ENCODE measurements at regions not wholly inside any gene's neighbourhood (a gene's known extent, or its start where the extent isn't known, plus 50 kb on each side); places are given as distances from the start of the nearest gene placed in this dataset.

- H3K9me3 ChIP-seq (ENCODE audit: control insufficient read depth in 1 of 2, insufficient read depth in 1 of 2, low read depth in 1 of 2, low read length in 2 of 2) = no peaks in the 10 kb centered on the region
- no peaks in the 10 kb centered on the region for H4K20me1 ChIP-seq (ENCODE audit: insufficient read depth)
- H2AFZ ChIP-seq (ENCODE audit: low read depth, low read length, poor library complexity, severe bottlenecking) = no peak overlapping the region
- DNase-seq (ENCODE audit: low read depth, low spot score) (no peak), ATAC-seq (no peak)
- RAD21 ChIA-PET (ENCODE audit: low non-redundant PET in 1 of 2, low total read pairs in 2 of 2, uncharacterized antibody in 2 of 2, unreplicated experiment in 2 of 2) = no interaction called here
- H3K27ac ChIP-seq (ENCODE audit: low read depth, low read length) = no peak overlapping the region
- CTCF ChIA-PET = no interaction called here
- no peaks in the 10 kb centered on the region for H3K79me2 ChIP-seq (ENCODE audit: insufficient read depth, low read length)
- no peak for TF ChIP-seq EZH2 (IDR thresholded peaks at IDR 0.05)
- no TSS peak for BruUV-seq (replicated peaks)
- H3K36me3 ChIP-seq (ENCODE audit: control insufficient read depth in 1 of 2, insufficient read depth in 2 of 2, low read length in 2 of 2) = no peaks in the 10 kb centered on the region
- no peaks in the 10 kb centered on the region for H3K9me2 ChIP-seq (ENCODE audit: insufficient read depth)
- H3K9ac ChIP-seq (ENCODE audit: low read length) = no peak overlapping the region
- H3K4me2 ChIP-seq (ENCODE audit: low read length) = no peak overlapping the region
- H3K4me1 ChIP-seq (ENCODE audit: control insufficient read depth in 1 of 2, insufficient read depth in 2 of 2, low read length in 2 of 2) = no peaks in the 10 kb centered on the region
- intact Hi-C loops (cut with micrococcal nuclease) = no loop called here
- no peaks in the 10 kb centered on the region for H3K27me3 ChIP-seq (ENCODE audit: insufficient read depth, low read length)
- H3K4me3 ChIP-seq (replicated peaks in 1 of 2; ENCODE audit: low read depth in 1 of 2, low read length in 2 of 2) = no peak overlapping the region
- POLR2A ChIA-PET = no interaction called here
These were observed 64.0 kb upstream of the KCNK1 start for GRCh38 chr1:233549917-233550316.

- Histone ChIP-seq H3K79me2 (ENCODE audit: insufficient read depth, low read length) (no peaks in the 10 kb centered on the region), H4K20me1 (ENCODE audit: insufficient read depth) (no peaks in the 10 kb centered on the region), H3K4me3 (replicated peaks in 1 of 2; ENCODE audit: low read depth in 1 of 2, low read length in 2 of 2) (no peak overlapping the region), H3K27ac (ENCODE audit: low read depth, low read length) (no peak overlapping the region), H3K4me1 (ENCODE audit: control insufficient read depth in 1 of 2, insufficient read depth in 2 of 2, low read length in 2 of 2) (no peaks in the 10 kb centered on the region), H3K9ac (ENCODE audit: low read length) (no peak overlapping the region), H3K27me3 (ENCODE audit: insufficient read depth, low read length) (no peaks in the 10 kb centered on the region), H3K36me3 (ENCODE audit: control insufficient read depth in 1 of 2, insufficient read depth in 2 of 2, low read length in 2 of 2) (no peaks in the 10 kb centered on the region), H3K4me2 (ENCODE audit: low read length) (no peak overlapping the region), H3K9me3 (ENCODE audit: control insufficient read depth in 1 of 2, insufficient read depth in 1 of 2, low read depth in 1 of 2, low read length in 2 of 2) (no peaks in the 10 kb centered on the region), H3K9me2 (ENCODE audit: insufficient read depth) (no peaks in the 10 kb centered on the region), H2AFZ (ENCODE audit: low read depth, low read length, poor library complexity, severe bottlenecking) (no peak overlapping the region)
- ChIA-PET POLR2A (no interaction called here), RAD21 (ENCODE audit: low non-redundant PET in 1 of 2, low total read pairs in 2 of 2, uncharacterized antibody in 2 of 2, unreplicated experiment in 2 of 2) (no interaction called here), CTCF (no interaction called here)
- BruUV-seq (replicated peaks) = no TSS peak
- no peak for DNase-seq (ENCODE audit: low read depth, low spot score)
- TF ChIP-seq POLR2A (IDR thresholded peaks at IDR 0.05; ENCODE audit: borderline replicate concordance, extremely low read depth, insufficient read depth, insufficient read length) (no peak), MAX (IDR thresholded peaks at IDR 0.05) (no peak), TCF7L2 (IDR thresholded peaks at IDR 0.05; ENCODE audit: borderline replicate concordance, extremely low read depth, insufficient read depth, insufficient read length) (no peak), SP1 (IDR thresholded peaks at IDR 0.05; ENCODE audit: low read depth) (no peak), RAD21 (IDR thresholded peaks at IDR 0.05; ENCODE audit: low read depth) (no peak), EGR1 (IDR thresholded peaks at IDR 0.05; ENCODE audit: low read depth) (no peak), ATF3 (IDR thresholded peaks at IDR 0.05) (no peak), CEBPB (IDR thresholded peaks at IDR 0.05; ENCODE audit: low read depth) (no peak), CTCF (IDR thresholded peaks at IDR 0.05 in 2 of 3, conservative IDR thresholded peaks at IDR 0.05 in 1 of 3; ENCODE audit: borderline replicate concordance in 1 of 3, insufficient read depth in 1 of 3, low read depth in 2 of 3, low read length in 2 of 3) (no peak), SRF (IDR thresholded peaks at IDR 0.05; ENCODE audit: low read depth) (no peak), FOSL1 (IDR thresholded peaks at IDR 0.05; ENCODE audit: low read depth) (no peak), ZFX (IDR thresholded peaks at IDR 0.05) (no peak), REST (IDR thresholded peaks at IDR 0.05; ENCODE audit: low read depth) (no peak), JUND (IDR thresholded peaks at IDR 0.05) (no peak)
- ATAC-seq = no peak
- intact Hi-C loops (cut with micrococcal nuclease) = no loop called here
These were observed 59.9 kb upstream of the KCNK1 start for GRCh38 chr1:233554037-233554436.
